WTC11 (cell line): ENCODE measurements at regions not wholly inside any gene's neighbourhood (a gene's known extent, or its start where the extent isn't known, plus 50 kb on each side); places are given as distances from the start of the nearest gene placed in this dataset.

Experiments
- ATAC-seq: fragments of 200-7000 bp; cut with Tn5 transposase; 2 replicates; pipeline ENCODE4 v1.10.0; 2021; ENCODE audit warnings: mild to moderate bottlenecking, moderate library complexity
- CTCF ChIA-PET: fragments of 300-600 bp; sonication (Branson Sonifier 250); formaldehyde crosslinking; loops from one replicate; lab custom pipeline; 2021; ENCODE audit warnings: antibody characterized with exemption; lab: Charles Lee
- POLR2A ChIA-PET: fragments of 350-600 bp; sonication (Branson Sonifier 250); formaldehyde crosslinking; loops from one replicate; lab custom pipeline; 2021; ENCODE audit warnings: antibody characterized with exemption; lab: Charles Lee
- DNase-seq: peaks from one replicate; pipeline ENCODE4 v3.0.0; 2021; ENCODE audit warnings: low spot score
- H3K27ac Mint-ChIP-seq: 2 replicates; pipeline ENCODE4 v1.8.0; 2021; ENCODE audit warnings: mixed read lengths
- H3K27me3 Mint-ChIP-seq: 2 replicates; pipeline ENCODE4 v1.8.0; 2021; ENCODE audit warnings: low read depth, mild to moderate bottlenecking, moderate library complexity, mixed read lengths
- H3K36me3 Mint-ChIP-seq: 2 replicates; pipeline ENCODE4 v1.8.0; 2021; ENCODE audit warnings: mixed read lengths
- H3K4me1 Mint-ChIP-seq: 2 replicates; pipeline ENCODE4 v1.8.0; 2022; ENCODE audit warnings: mixed read lengths
- H3K4me3 Mint-ChIP-seq: 2 replicates; pipeline ENCODE4 v1.8.0; 2021; ENCODE audit warnings: mild to moderate bottlenecking, moderate library complexity, mixed read lengths
- H3K9me3 Mint-ChIP-seq: 2 replicates; pipeline ENCODE4 v1.8.0; 2021; ENCODE audit warnings: mixed read lengths
- ATF6 ChIP-seq: sonication (generic); formaldehyde crosslinking; IDR thresholded peaks from 2 replicates; pipeline ENCODE4 v1.8.1; 2023; ENCODE audit warnings: mild to moderate bottlenecking, missing genetic modification reagents
- E2F5 ChIP-seq: sonication (generic); formaldehyde crosslinking; IDR thresholded peaks from 2 replicates; pipeline ENCODE4 v1.8.1; 2022; ENCODE audit warnings: mild to moderate bottlenecking, moderate library complexity, missing genetic modification reagents
- ETV6 ChIP-seq: sonication (generic); formaldehyde crosslinking; IDR thresholded peaks from 2 replicates; pipeline ENCODE4 v1.8.1; 2022; ENCODE audit warnings: mild to moderate bottlenecking, missing genetic modification reagents
- FOXP4 ChIP-seq: sonication (generic); formaldehyde crosslinking; IDR thresholded peaks from 2 replicates; pipeline ENCODE4 v1.8.0; 2022; ENCODE audit warnings: mild to moderate bottlenecking, missing genetic modification reagents
- HMGXB4 ChIP-seq: sonication (generic); formaldehyde crosslinking; IDR thresholded peaks from 2 replicates; pipeline ENCODE4 v1.8.1; 2023; ENCODE audit warnings: mild to moderate bottlenecking, moderate library complexity, missing genetic modification reagents
- IRF1 ChIP-seq: sonication (generic); formaldehyde crosslinking; IDR thresholded peaks from 2 replicates; pipeline ENCODE4 v1.8.0; 2023; ENCODE audit warnings: missing genetic modification reagents
- RORB ChIP-seq: fragments of 250-450 bp; sonication (Bioruptor Pico); IDR thresholded peaks from 2 replicates; pipeline ENCODE4 v1.9.0; 2021; ENCODE audit warnings: mild to moderate bottlenecking
- USF1 ChIP-seq: sonication (generic); formaldehyde crosslinking; IDR thresholded peaks from 2 replicates; pipeline ENCODE4 v1.8.0; 2022; ENCODE audit warnings: mild to moderate bottlenecking, missing genetic modification reagents
- ZBTB21 ChIP-seq: sonication (generic); formaldehyde crosslinking; IDR thresholded peaks from 2 replicates; pipeline ENCODE4 v1.8.1; 2023; ENCODE audit warnings: mild to moderate bottlenecking, missing genetic modification reagents, borderline replicate concordance
- ZNF317 ChIP-seq: sonication (generic); formaldehyde crosslinking; IDR thresholded peaks from 2 replicates; pipeline ENCODE4 v1.8.1; 2023; ENCODE audit warnings: low read depth, mild to moderate bottlenecking, moderate library complexity, missing genetic modification reagents, borderline replicate concordance
- ZNF396 ChIP-seq: fragments of 250-450 bp; sonication (Bioruptor Pico); IDR thresholded peaks from 2 replicates; pipeline ENCODE4 v1.8.0; 2021; ENCODE audit warnings: mild to moderate bottlenecking, moderate library complexity, borderline replicate concordance
- ZNF425 ChIP-seq: fragments of 250-450 bp; sonication (Bioruptor Pico); conservative IDR thresholded peaks from 2 replicates; pipeline ENCODE4 v1.9.0; 2021; ENCODE audit warnings: mild to moderate bottlenecking
- ZNF512 ChIP-seq: sonication (generic); formaldehyde crosslinking; IDR thresholded peaks from 2 replicates; pipeline ENCODE4 v1.8.1; 2022; ENCODE audit warnings: missing genetic modification reagents, borderline replicate concordance

- H3K36me3 Mint-ChIP-seq: no peaks in the 10 kb centered on the region
- no peaks in the 10 kb centered on the region for H3K9me3 Mint-ChIP-seq
- TF ChIP-seq ZNF512 (no peak), E2F5 (CRISPR knock-in tag) (no peak)
- POLR2A ChIA-PET: no interaction called here
- H3K27ac Mint-ChIP-seq: no peak overlapping the region
- CTCF ChIA-PET: interaction anchor here (0.6 kb wide), 2 partner anchors 40 to 194 kb away, joined by 3 to 4 read pairs; no protein-coding TSS in a partner anchor
- no peak for ATAC-seq
- peaks cover 3% of the 10 kb centered on the region; the same call in 1 of the 2 replicates for H3K27me3 Mint-ChIP-seq
- peaks cover 15% of the 10 kb centered on the region for H3K4me1 Mint-ChIP-seq
- no peak for DNase-seq
- H3K4me3 Mint-ChIP-seq: no peak overlapping the region
Measured at GRCh38 chr20:24097506-24098245, 109.1 kb upstream of the GGTLC1 start.

GRCh38 chr20:24096864-24097450 lies 108.4 kb upstream of the GGTLC1 start:
- ChIA-PET POLR2A (no interaction called here), CTCF (no interaction called here)
- no peak for DNase-seq
- peaks cover 15% of the 10 kb centered on the region for H3K4me1 Mint-ChIP-seq
- H3K9me3 Mint-ChIP-seq: no peaks in the 10 kb centered on the region
- no peak for ATAC-seq
- H3K27me3 Mint-ChIP-seq: peaks cover 3% of the 10 kb centered on the region; the same call in 1 of the 2 replicates
- no peak overlapping the region for H3K4me3 Mint-ChIP-seq
- no peak overlapping the region for H3K27ac Mint-ChIP-seq
- no peak for TF ChIP-seq HMGXB4 (CRISPR knock-in tag)
- no peak for TF ChIP-seq RORB (CRISPR knock-in tag)
- TF ChIP-seq ETV6 (CRISPR knock-in tag): no peak
- TF ChIP-seq ATF6 (CRISPR knock-in tag): no peak
- TF ChIP-seq ZNF396 (CRISPR knock-in tag): no peak
- TF ChIP-seq FOXP4 (CRISPR knock-in tag): no peak
- no peak for TF ChIP-seq IRF1 (CRISPR knock-in tag)
- no peak for TF ChIP-seq ZNF425 (CRISPR knock-in tag)
- no peak for TF ChIP-seq USF1 (CRISPR knock-in tag)
- no peak for TF ChIP-seq ZNF317 (CRISPR knock-in tag)
- no peak for TF ChIP-seq ZBTB21
- no peaks in the 10 kb centered on the region for H3K36me3 Mint-ChIP-seq
